Astrocyte of the cerebellum (primary cell): ENCODE measurements at regions not wholly inside any gene's neighbourhood (a gene's known extent, or its start where the extent isn't known, plus 50 kb on each side); places are given as distances from the start of the nearest gene placed in this dataset.

Source experiments
- DNase-seq: peaks from one replicate; pipeline ENCODE4 v3.0.0-alpha.2; 2011; ENCODE audit warnings: low read depth
- H3K4me3 ChIP-seq: 2 replicates; pipeline ENCODE4 v1.5.1; 2011; ENCODE audit warnings: mild to moderate bottlenecking, low read depth, low read length, moderate library complexity
- in situ Hi-C: cut with HindIII; loops from 2 replicates; pipeline ENCODE4 v1.10.0; 2017; ENCODE audit warnings: low sequenced_read_pairs
- TF ChIP-seq, protein P1 (sequence below): IDR thresholded peaks from 2 replicates; pipeline ENCODE4 v1.5.1; 2012; ENCODE audit warnings: low read length, low read depth, moderate library complexity, mild to moderate bottlenecking; ENCODE audit errors: missing control alignments

DNA sequence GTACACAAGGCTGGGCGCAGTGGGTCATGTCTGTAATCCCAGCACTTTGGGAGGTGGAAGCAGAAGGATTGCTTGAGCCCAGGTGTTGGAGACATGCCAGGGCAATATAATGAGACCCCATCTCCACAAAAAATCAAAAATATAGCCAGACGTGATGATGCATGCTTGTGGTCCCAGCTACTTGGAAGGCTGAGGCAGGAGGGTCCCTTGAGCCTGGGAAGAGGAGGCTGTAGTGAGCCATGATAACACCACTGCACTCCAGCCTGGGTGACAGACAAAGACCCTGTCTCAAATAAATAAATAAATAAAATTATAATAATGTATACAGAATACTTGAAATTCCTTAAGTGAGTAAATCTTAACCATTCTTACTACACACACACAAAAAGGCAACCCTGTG, 127.7 kb downstream of the SPRY2 start:
- no peak for DNase-seq
- in situ Hi-C loops, result no loop called here
- TF ChIP-seq, protein P1, sequence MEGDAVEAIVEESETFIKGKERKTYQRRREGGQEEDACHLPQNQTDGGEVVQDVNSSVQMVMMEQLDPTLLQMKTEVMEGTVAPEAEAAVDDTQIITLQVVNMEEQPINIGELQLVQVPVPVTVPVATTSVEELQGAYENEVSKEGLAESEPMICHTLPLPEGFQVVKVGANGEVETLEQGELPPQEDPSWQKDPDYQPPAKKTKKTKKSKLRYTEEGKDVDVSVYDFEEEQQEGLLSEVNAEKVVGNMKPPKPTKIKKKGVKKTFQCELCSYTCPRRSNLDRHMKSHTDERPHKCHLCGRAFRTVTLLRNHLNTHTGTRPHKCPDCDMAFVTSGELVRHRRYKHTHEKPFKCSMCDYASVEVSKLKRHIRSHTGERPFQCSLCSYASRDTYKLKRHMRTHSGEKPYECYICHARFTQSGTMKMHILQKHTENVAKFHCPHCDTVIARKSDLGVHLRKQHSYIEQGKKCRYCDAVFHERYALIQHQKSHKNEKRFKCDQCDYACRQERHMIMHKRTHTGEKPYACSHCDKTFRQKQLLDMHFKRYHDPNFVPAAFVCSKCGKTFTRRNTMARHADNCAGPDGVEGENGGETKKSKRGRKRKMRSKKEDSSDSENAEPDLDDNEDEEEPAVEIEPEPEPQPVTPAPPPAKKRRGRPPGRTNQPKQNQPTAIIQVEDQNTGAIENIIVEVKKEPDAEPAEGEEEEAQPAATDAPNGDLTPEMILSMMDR, result no peak
- H3K4me3 ChIP-seq, result no peak overlapping the region

GRCh38 chr13:80211566-80211965, 129.4 kb downstream of the SPRY2 start:
- DNase-seq, result no peak
- in situ Hi-C loops, result no loop called here
- TF ChIP-seq, protein P1, result no peak
- no peak overlapping the region for H3K4me3 ChIP-seq

- no peak for DNase-seq
- TF ChIP-seq, protein P1, result no peak
- in situ Hi-C loops, result no loop called here
- H3K4me3 ChIP-seq, result no peak overlapping the region
These were observed 136.3 kb downstream of the SPRY2 start for GRCh38 chr13:80204642-80205041.

DNA sequence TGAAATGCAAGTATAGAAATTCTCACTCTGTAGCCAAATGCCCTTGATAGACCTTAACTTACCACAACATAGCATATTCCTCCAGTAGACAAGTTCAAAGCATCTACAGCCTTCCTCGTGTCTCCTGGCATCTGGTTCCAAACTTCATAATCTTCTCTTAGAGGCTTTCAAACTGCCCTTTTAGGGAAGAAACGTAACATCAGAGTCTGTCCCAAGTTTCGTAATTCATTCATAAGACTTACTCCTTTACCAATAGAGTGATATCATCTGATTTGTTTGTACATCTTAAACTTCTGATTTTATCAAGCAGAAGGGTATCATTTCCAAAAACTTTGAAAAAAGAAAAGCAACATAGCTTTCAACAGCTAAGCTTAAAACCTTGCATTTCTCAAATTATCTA, 137.4 kb downstream of the SPRY2 start:
- in situ Hi-C loops, result no loop called here
- TF ChIP-seq, protein P1, result no peak
- no peak overlapping the region for H3K4me3 ChIP-seq
- no peak for DNase-seq

- no peak overlapping the region for H3K4me3 ChIP-seq
- in situ Hi-C loops, result no loop called here
- DNase-seq, result no peak
- TF ChIP-seq, protein P1, result no peak
These were observed 139.0 kb downstream of the SPRY2 start for GRCh38 chr13:80201694-80202468.

DNA sequence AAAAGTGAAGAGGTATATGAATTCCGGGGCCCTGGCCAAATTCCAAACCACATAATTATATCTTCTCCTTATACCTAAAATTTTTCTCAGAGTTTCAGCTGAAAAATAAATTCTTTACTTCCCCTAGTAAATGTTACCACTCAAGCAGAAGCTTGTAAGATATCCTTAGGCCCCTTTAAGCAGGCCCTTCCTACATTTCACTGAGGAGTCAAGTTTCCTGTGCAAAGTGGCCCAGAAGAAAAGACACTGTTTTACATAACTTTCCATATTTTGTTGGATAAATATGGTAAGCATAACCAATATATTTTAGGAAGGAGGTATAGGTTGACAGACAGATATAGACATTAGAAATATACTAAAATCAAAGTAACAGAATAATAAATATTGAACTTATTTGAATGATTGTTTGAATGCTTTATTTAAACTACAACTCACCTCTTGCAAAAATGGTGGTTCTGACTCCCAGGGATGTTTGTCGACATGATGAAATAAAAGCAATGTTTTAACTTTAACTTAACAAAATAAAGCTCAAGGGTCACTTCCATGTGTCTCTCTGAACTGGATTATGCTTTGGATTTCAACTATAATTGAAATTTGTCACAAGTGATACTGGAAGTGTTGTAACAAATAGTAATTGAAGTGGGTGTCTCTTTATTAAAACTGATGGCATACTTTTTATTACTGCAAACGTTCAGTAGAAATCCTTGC, 141.2 kb downstream of the SPRY2 start:
- in situ Hi-C loops, result no loop called here

More for the DNA sequence above, 141.2 kb downstream of the SPRY2 start:
- H3K4me3 ChIP-seq, result no peak overlapping the region
- TF ChIP-seq, protein P1, result no peak
- DNase-seq, result no peak
